ENCODE measurements at regions not wholly inside any gene's neighbourhood (a gene's known extent, or its start where the extent isn't known, plus 50 kb on each side); places are given as distances from the start of the nearest gene placed in this dataset.

DNA sequence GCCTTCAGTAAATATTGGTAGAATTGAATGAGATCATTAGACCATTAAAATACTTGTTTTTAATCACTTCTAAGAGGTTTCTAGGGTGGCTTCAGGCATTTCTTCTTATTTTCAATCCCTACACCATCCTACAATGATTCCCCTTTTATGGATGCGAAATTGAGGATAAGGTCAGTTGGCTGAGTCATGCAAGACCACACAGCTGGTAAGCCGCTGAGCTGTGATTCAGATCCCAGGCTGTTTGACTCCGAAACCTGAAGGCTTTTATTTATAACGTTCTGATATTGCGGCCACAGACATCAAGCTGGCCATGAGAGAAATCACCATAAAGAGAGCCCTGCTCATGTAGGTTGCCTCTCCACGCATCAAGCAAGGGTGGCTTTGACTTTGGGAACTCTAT is 133.4 kb downstream of the VAPA start:
- no peak for TF ChIP-seq EP300 (IDR thresholded peaks at IDR 0.05; ENCODE audit: borderline replicate concordance)
- no peak for TF ChIP-seq TAF1 (IDR thresholded peaks at IDR 0.05; ENCODE audit: low read depth)
- TF ChIP-seq, protein P1, sequence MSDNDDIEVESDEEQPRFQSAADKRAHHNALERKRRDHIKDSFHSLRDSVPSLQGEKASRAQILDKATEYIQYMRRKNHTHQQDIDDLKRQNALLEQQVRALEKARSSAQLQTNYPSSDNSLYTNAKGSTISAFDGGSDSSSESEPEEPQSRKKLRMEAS (IDR thresholded peaks at IDR 0.05) = no peak
- TF ChIP-seq YY1 (IDR thresholded peaks at IDR 0.05; ENCODE audit: low read depth) = no peak
- TF ChIP-seq, protein P2, sequence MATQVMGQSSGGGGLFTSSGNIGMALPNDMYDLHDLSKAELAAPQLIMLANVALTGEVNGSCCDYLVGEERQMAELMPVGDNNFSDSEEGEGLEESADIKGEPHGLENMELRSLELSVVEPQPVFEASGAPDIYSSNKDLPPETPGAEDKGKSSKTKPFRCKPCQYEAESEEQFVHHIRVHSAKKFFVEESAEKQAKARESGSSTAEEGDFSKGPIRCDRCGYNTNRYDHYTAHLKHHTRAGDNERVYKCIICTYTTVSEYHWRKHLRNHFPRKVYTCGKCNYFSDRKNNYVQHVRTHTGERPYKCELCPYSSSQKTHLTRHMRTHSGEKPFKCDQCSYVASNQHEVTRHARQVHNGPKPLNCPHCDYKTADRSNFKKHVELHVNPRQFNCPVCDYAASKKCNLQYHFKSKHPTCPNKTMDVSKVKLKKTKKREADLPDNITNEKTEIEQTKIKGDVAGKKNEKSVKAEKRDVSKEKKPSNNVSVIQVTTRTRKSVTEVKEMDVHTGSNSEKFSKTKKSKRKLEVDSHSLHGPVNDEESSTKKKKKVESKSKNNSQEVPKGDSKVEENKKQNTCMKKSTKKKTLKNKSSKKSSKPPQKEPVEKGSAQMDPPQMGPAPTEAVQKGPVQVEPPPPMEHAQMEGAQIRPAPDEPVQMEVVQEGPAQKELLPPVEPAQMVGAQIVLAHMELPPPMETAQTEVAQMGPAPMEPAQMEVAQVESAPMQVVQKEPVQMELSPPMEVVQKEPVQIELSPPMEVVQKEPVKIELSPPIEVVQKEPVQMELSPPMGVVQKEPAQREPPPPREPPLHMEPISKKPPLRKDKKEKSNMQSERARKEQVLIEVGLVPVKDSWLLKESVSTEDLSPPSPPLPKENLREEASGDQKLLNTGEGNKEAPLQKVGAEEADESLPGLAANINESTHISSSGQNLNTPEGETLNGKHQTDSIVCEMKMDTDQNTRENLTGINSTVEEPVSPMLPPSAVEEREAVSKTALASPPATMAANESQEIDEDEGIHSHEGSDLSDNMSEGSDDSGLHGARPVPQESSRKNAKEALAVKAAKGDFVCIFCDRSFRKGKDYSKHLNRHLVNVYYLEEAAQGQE (IDR thresholded peaks at IDR 0.05; ENCODE audit: low read depth) = no peak
- no peak for TF ChIP-seq TCF12 (IDR thresholded peaks at IDR 0.05; ENCODE audit: low read depth)
- TF ChIP-seq CREB1 (IDR thresholded peaks at IDR 0.05; ENCODE audit: low read depth) = no peak
- TF ChIP-seq ZBTB7A (IDR thresholded peaks at IDR 0.05; ENCODE audit: low read depth) = no peak
- no peak for TF ChIP-seq TEAD4 (IDR thresholded peaks at IDR 0.05)
- TF ChIP-seq FOXM1 (IDR thresholded peaks at IDR 0.05; ENCODE audit: borderline replicate concordance, low read depth) = no peak

Measured in Ishikawa (cell line).